ENCODE measurements at regions not wholly inside any gene's neighbourhood (a gene's known extent, or its start where the extent isn't known, plus 50 kb on each side); places are given as distances from the start of the nearest gene placed in this dataset.

DNA sequence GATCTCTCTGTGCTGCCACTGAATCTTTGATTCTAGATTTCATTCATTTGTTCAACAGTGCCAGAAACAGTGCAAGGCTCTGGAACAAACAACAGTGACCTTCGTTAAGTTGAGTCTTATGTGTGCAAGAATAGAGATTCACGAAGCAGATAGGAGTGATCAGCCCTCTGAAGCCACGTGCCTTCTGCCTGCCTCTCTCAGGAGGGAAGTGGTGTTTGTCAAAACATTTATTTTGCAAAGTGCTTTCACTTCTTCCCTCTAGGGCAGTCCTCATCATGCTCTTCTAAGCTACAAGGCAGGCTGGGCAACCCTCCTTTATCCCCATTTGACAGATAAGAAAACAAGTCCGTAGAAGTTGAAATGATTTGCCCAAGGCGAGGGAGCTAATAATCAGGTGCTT lies 204.3 kb downstream of the TFAP2C start:
- no peak for DNase-seq (ENCODE audit: low read depth in 2 of 2)

DNA sequence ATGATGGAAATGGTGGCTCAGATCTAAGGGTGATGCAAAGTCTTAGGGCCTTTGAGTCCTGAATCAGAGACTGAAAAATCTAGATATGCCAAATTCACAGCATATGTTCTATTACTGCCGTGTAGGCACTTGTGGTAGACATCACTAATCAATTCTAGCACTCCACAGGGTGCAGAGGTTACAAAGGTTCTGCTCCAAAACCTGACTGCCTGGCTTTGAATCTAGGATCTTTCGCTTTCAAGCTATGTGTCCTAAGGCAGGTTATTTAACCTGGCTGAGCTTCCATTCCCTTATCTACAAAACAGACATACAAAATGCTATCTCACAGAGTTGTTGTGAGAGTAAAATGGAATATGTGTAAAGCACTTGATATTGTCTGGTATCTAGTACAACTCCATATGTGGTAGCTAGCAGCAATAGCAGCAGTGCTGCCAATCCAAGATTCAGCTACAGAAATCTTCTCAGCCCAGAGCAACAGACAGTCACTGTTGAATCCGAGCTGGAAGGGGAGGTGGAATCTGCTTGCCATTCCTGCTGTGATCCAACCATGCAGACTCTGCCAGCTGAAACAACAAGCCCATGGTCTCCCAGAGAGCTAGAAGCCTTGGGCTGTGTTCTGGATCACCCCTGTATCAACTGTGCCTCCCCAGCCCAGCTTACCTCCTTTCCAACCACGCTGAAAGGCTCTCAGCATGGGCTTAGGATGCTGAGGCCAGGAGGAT lies 206.9 kb downstream of the TFAP2C start:
- no peak for DNase-seq (ENCODE audit: low read depth in 2 of 2)

DNA sequence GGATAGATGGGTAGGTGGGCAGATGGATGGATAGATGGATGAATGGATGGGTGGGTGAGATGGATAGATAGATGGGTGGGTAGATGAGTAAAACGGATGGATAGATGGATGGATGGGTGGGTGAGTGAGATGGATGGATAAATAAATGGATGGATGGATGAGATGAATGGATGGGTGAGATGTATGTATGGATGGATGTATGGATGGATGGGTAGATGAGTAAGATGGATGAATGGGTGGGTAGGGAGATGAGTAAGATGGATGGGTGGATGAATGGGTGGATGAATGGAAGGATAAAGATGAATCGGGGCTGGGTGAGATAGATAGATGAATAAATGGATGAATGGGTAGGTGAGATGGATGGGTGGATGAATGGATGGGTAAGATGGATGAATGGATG lies 210.1 kb downstream of the TFAP2C start:
- DNase-seq (ENCODE audit: low read depth in 2 of 2): no peak

DNA sequence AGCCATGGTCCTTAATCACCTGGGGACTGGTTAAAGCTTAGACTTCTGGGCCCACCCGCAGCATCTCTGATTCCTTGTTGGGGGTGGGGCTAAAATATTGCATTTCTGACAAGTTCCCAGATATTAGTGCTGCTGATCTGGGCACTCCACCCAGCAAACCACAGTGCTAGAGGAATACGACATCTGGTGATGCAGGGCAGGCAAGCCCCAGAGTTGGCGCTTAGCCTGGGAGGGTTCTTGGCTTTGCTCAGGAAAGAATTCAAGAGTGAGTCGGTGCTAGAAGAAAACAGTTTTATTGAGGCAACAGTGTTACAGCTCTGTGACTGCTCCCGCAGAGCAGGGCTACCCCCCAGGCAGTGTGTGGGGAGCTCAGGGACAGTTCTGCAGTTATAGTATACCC lies 210.7 kb downstream of the TFAP2C start:
- no peak for DNase-seq (ENCODE audit: low read depth in 2 of 2)

DNA sequence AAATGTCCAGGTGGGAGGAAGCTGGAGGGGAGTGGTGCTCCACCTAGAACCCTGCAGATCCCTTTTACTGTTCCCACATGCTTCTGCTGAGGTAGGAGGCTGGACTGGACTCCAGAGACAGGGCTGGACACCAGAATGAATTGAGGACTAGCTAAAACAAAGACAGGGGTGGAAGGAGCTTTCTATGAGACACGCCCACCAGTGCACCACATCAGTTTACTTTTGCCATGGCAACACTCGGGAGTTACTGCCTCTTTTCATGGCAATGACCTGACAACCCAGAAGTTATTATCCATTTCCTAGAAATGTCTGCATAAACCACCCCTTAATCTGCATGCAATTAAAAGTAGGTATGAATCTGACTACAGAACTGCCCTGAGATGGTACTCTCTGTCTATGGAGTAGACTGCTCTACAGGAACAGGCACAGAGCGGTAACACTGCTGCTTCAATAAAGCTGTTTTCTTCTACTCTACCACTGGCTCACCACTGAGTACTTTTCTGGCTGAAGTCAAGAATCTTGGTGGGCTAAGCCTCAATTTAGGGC lies 211.7 kb downstream of the TFAP2C start:
- DNase-seq (ENCODE audit: low read depth in 2 of 2): no peak

DNA sequence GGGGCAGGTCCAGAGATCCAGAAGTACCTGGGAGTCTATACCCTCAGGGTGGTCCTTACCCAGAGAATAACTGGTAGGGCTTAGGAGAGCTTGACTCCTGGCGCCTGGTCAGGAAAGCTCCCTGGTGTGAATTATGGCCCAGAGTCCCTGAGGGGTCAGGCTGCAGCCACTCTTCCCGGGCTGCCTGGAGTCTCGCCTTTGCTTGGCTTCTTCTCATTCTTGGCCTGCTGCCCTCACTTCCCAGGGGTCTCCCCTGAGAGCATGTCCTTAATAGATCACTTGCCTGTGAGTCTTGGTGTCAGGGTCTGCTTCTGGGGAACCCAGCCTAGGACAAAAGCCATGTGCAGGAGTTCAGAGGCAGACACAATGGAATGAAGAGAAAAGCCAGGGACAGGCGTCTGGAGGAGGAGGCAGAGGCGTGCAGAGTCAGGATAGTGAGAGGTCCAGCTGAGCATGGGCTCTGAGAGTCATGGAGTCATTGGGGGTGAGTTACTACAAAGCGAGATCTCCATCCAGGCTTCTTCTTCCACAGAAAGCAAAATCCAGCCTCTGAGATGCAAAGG lies 212.3 kb downstream of the TFAP2C start:
- no peak for DNase-seq (ENCODE audit: low read depth in 2 of 2)

DNA sequence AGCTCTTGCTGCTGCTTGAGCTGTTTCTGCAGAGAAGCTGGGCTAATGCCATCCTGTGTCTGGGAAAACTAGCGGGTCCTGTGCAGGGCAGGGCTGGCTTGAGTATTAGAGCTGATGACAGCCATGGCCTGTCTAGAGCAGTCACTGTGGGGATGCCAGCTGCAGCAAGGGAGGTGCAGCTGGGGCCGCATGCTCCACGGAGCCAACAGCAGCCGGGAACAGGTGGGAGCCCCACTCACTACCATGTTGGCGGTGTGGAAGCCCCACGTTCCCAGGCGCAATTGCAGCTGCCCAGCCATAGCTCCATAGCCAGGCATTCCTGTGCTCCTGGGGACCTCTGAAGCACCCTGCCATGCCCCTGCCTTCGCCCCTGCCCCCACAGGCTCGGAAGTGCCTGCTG lies 212.9 kb downstream of the TFAP2C start:
- no peak for DNase-seq (ENCODE audit: low read depth in 2 of 2)

DNA sequence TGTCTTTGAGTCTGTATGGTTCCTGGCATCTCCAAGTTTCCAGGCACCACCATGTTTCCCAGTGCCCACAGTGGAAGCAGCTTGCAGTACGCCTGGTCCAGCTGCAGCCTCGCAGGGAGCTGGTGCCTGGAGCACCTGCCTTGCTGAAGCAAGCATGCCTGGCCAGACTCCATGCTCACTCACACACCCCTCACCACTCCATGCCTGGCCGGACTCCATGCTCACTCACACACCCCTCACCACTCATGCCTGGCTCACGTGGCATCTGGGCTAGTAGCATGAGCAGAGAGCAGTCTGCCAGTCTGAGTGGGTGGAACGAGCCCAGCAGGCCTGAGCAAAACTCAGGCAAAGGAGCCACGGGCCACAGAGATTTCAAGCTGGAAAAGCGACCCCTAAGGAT lies 214.3 kb downstream of the TFAP2C start:
- DNase-seq (ENCODE audit: low read depth in 2 of 2): no peak

DNA sequence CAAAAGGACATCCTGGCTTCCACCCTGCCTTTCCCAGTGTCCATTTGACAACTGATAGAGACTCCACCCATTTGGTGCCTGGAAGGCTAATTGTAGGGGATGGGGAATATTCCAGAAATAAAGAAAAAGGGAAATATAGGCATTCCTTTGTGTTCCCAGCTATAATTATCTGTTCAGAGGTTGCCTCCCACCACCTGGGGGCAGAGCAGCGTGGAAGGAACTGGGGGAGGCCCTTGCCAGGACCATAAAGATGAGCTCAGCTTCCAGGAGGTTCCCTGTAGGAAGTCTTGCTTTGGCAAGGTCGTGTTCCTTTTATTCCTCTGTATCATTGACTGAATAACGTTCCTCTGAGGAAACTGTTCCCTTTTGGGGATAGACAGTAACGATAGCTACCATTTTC lies 214.7 kb downstream of the TFAP2C start:
- no peak for DNase-seq (ENCODE audit: low read depth in 2 of 2)

DNA sequence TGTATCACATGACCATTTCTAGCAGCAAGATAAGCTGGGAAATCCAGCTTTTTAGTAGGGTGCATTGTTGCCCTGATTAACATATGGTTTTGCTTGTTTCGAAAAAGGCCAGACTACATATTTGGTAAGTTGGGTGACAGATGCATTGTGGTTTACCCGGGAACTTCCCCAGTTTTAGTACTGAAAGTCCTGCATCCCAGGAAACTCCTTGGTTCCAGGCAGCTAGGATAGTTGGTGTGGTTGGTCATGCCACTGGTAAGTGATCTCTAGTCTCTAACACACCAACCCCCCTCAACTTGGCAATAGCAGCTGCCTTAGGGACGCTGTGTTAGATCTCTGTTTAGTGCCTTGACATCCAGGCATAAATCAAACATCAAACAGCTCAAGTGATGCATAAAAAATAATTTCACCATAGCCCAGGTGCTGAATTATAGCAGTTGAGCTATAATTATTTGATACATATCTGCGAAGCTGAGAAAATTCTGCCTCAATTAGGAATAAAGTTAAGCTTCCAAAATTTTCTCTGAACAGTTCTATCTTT lies 216.5 kb downstream of the TFAP2C start:
- no peak for DNase-seq (ENCODE audit: low read depth in 2 of 2)

DNA sequence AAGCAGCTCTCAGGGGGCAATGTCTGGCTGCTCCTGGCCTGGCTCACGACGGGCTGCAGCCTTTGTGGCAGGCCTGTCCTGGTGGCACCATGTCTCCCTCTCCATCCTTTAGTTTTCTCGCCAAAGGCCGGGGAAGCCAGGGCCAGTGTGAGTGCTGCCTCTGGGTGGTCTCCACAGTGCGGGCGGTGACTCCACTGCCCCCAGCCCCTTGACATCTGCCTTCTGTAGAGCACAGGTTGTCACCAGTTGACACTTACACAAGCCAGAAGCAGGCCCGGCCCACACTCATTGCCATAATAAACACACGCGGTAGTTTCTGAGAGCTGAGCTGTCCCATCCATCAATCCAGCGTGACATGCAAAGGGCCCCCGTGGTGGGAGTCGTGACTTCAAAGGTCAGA lies 219.5 kb downstream of the TFAP2C start:
- no peak for DNase-seq (ENCODE audit: low read depth in 2 of 2)

DNA sequence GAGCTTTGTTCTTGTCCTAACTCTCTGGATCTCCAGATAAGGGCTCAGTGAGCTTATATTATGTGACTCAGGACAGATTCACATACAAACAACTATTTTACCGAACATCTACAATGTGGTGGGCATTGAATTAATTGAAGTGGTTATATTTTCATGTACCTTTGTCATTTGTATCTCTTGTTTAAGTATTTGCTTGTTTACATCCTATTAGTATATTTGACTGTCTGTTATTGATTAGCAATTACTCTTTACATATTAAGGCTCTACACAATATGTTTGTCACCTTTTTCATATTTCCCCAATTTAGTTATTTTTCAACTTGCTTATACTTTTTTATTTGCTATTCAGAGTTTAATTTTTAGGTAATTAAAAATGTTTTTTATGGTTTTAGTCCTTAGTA lies 222.4 kb downstream of the TFAP2C start:
- no peak for DNase-seq (ENCODE audit: low read depth in 2 of 2)

DNA sequence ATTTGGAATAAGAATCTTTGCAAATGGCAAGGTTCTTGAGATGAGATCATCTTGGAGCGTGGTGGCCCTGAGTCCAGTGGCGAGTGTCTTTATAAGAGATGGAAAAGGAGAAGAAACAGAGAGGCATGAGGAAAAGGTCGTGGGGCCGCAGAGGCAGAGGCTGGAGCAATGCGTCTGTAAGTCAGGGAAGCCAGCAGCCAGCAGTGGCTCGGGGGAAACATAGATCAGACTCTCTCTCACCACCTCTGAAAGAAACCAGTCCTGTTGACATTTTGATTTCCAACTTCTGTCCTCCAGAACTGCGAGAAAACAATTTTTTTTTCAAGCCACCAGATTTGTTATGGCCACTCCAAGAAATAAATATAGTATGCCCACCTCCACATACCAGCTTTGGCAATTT lies 226.6 kb downstream of the TFAP2C start:
- no peak for DNase-seq (ENCODE audit: low read depth in 2 of 2)

DNA sequence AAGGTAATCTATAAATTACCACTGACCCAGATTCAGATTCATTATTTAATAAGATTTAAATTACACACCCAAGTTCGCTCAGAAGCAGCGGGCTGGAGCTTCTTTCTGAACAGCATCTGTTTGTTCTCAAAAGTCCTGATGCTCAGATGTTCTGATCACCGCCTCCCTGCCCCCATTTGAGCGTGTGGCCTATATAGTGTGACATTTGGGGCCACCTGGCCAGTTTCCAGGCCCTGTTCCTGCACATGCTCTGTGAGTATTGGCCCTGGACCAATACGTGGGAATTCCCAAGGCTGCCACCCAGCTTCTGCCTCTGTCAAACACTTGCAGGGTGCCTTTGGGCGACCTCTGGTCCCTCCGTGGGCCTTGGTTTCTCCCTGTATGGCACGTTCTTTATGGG lies 228.8 kb downstream of the TFAP2C start:
- DNase-seq (ENCODE audit: low read depth in 2 of 2): no peak

DNA sequence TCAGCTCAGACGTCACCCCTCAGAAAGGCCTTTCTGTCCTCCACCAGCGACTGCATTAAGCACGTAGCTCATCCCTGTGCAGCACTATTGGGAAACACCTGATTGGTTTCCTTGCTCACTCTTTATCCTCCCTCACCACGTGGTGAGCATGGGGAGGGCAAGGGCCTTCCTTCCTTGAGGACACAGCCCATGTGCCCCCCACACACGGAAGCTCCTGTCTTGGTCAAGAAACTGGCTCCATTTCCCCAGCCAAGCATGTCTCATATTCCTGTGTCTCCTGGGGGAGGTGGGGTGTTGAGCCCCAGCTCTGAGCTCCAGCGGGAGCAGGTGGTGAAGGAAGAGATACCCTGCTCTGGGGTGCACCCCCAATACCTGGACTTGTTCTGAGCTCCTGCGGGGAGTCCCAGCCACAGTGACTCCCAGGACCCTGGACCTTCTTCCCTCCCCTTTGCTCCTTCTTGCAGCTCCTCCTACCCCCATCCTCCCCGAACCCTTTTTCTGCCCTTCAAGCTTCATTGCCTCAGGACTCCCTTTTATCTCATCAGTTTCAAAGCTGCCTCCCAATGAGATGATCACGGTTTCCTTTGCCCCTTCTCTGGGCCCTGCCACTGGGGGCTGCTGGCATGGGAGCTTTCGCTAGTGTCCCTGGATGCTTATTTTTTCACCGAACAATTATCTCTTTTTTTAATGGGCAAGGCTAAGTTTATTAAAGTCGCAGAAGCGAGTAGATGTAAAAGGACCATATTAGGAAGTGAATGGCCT lies 230.1 kb downstream of the TFAP2C start:
- no peak for DNase-seq (ENCODE audit: low read depth in 2 of 2)

DNA sequence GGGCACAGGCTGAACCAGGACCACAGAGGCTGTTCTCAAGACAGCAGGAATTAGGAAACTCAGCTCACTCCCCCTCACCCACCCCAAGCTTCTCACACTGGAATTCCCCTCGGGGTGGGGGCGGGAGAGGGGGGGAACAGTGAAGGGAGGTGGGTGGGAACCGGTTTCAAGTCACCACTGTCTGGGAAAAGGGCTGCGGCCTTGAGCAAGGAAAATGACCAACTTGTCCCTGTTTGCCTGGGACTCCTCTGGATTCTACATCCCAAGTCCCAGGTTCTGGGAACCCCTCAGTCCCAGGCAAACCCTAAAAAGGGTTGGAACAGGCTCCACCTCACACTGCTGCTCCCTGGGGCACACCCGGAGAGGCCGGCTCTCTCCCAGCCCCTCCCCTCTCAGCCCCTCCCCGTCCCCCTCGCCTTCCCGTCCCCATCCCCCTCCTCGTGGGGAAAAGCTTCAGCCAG lies 230.7 kb downstream of the TFAP2C start:
- DNase-seq (ENCODE audit: low read depth in 2 of 2): no peak

DNA sequence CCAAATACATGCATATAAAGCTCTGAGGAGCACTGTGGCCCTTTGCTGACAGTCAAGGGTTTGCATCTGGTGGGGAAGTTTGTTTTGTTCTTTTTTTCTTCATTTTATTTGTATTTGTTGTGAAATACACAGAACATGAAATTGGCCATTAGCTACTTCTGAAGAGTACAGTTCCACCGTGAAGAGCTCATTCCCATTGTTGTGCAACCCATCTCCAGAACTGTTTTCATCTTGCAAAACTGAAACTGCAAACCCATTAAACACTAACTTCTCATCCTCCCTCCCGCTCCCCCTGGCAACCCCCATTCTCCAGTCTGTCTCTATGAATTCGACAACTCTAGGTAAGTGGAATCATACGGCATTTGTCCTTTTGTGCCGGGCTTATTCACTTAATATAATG lies 231.3 kb downstream of the TFAP2C start:
- no peak for DNase-seq (ENCODE audit: low read depth in 2 of 2)

DNA sequence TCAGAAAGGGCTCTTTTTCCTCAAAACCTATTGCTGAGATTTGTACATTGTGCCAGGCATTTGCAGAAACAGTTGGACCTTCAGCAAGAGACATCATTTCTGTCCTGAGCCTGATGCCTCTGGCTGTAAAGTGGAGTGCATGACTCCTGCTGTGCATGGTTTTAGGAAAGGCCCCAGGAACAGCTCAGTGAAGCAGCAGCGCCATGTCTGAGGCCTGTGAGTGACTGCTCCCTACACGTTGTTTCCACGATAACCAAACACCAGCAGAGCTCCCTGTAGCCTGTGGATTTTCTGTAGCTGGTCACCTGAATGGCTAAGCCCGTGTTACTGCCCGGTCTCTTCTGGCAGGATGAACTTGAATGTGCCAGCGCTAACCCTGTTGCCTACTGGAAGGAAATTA lies 232.5 kb downstream of the TFAP2C start:
- DNase-seq (ENCODE audit: low read depth in 2 of 2): no peak

DNA sequence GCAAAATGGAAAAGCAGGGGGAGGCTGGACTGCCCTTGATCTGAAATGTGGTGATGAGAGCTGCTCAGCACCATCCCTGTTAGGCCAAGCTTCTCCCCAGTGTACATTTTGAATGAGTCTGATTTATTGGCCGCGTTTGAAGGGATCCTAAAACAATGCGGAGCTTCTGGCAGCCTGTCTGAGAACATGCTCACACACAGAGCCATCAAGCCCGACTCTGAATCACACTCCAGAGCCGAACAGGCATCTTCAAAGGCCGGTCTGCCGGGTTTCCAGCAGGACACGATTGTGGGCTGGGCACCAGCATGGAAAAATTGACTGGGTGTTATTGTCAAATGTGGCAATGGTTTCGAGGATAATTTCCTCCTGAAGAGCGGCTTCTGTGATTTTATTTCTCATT lies 235.9 kb downstream of the TFAP2C start:
- DNase-seq (ENCODE audit: low read depth in 2 of 2): no peak

DNA sequence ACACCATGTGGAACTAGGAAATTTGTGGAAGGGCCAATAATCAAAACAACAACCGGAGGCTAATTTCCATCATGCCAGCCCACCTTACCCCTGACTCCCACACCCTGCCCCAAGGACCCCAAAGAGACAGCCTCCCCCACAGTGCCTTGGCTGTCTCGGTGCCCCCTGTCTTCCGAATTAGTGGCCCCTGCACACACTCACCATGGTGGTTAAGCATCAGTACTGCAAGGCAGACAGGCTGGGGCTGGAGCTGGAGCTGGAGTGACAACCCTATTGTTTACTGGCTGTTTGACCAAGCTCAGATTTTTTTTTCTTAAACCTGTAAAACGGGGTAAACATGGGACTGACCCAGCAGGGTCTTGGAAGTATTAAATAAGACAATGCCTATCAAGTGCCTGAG lies 238.0 kb downstream of the TFAP2C start:
- DNase-seq (ENCODE audit: low read depth in 2 of 2): no peak

DNA sequence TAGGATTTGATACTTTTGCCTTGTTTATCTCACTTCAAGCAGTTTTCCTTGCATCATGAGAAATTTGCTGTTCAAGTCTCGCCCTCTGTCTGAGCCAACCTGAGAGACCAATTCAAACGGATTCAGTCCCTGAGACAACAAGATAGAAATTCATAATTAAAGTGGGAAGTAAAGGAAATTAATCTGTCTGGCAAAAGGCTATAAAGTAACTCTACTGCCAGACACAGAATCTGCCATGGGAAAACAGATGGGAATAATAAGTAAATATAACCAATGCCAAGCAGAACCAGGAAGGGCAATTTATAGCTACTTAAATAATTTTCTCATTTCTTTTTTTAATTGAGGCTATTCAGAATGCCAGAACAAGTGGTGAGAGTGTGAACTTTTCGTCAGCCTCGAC lies 239.6 kb downstream of the TFAP2C start:
- no peak for DNase-seq (ENCODE audit: low read depth in 2 of 2)

DNA sequence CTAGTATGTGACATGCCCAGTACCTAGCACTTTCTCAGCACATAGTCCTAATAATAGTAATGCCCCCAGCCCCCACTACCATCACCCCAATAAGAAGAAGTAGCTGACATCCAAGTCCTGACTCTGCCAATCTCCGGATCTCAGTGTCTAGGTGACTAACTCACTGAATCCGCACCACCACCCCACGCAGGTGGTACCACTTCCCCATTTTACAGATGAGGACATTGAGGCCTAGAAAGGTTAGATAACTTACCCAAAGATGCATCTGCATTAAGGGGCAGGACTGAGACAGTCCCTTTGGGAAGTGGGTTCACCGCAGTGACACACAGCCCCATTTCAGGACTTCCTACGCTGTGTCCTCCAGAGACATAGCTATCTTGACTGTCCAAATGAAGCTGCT lies 241.2 kb downstream of the TFAP2C start:
- no peak for DNase-seq (ENCODE audit: low read depth in 2 of 2)

DNA sequence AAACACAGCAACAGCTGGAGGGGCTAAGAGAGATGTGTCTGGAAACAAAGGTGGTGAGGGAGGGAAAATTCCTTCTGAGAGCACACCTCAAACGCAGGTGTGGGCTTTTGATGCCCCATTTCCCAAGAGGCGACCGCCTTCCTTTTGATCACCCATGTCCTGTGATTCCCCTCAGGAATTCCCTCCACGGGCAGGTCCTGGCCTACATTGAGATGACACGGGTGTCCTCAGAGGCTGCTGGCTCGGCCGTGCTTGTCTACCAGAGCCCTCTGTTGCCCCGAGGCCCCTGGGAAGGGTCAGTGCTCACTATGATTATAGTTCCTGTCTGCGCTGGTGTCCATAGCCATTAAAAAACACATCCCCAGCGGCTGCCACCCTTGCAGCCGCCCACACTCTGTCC lies 242.6 kb downstream of the TFAP2C start:
- no peak for DNase-seq (ENCODE audit: low read depth in 2 of 2)

All from fibroblast of skin of left quadriceps (primary cell).